Fibroblast of skin of left quadriceps (primary cell): ENCODE measurements at regions not wholly inside any gene's neighbourhood (a gene's known extent, or its start where the extent isn't known, plus 50 kb on each side); places are given as distances from the start of the nearest gene placed in this dataset.

Experiments used
- DNase-seq, 2 experiments: peaks; one replicate each; pipeline ENCODE4 v3.0.0-alpha.2; 2013; ENCODE audit warnings: low read depth in 2 of 2

- no peak for DNase-seq
Measured at GRCh38 chr13:39283072-39283471, 244.8 kb downstream of the NHLRC3 start.

DNA sequence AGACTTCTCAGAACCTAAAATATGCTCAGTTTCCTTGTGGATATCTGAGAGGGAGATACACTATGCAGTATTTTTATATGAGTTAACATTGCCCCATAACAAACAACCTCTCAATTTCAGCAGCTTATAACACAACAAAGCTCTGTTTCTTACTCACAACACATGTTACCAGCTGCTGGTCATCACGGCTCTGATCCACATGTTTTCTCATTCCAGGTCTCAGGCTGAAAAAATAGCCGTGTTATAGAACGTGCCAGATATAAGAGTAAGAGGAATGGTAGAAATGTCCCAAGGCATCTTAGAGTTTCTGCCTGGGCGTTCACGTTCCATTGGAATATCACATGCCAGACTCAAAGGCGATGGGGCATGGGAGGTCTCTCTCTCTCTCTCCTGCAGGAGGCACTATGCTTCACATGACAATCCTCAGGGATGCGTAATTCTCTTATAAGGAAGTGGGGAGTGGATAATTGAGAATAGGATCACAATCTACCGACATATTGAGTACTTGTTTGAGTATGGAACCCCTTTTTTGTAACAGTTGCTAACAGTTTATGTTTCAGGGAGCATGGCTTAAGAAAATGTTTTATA lies 246.6 kb downstream of the NHLRC3 start:
- DNase-seq: no peak
